ENCODE measurements at regions not wholly inside any gene's neighbourhood (a gene's known extent, or its start where the extent isn't known, plus 50 kb on each side); places are given as distances from the start of the nearest gene placed in this dataset.

DNA sequence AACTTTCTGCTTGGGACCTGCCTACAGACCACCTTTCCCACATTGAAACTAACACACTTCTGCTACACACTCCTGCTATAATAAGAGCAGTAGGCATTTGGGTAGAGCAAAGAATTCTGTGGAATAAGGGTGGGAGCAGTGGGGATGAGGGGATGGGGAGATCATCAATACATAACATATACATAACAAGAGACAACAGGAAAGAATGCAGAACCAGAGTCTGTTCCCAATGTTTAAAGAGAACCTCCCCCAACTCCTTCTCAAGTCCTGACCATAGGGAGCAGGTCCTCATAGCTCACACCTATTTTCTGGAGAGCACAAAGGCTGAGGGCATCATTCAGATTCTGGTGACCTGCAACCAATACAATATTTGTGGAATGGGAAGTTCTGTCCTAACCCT is 121.6 kb upstream of the BARHL2 start:
- dilution Hi-C loops (cut with MboI; ENCODE audit: extremely low pct_ligation_motif_present, low sequenced_read_pairs) = no loop called here
- DNase-seq (ENCODE audit: low read depth, low spot score) = no peak
- no peak overlapping the region for H3K9ac ChIP-seq (ENCODE audit: control insufficient read depth, extremely low read depth, insufficient read depth, low read length)

DNA sequence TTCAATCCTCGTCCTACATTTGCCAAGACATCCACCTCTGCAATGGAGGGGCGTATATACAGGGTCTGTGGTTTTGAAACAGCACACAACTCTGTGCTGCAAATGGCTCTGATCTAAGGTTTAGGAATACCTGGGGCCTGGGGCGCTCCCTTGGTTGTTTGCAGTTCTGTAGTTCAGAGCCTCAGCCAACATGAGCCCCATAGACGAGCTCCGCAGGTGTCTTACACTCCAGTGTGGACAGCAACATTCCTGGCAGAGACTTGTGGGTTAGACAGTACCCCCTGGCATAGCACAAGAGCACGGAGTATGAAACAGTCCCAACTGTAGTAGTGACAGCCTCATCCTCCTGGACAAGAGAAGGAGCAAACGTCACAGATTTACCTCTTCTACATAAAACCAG is 120.3 kb upstream of the BARHL2 start:
- FAIRE-seq = no peak
- no peak overlapping the region for H2AFZ ChIP-seq (ENCODE audit: control insufficient read depth, low read length)
- H3K9ac ChIP-seq (ENCODE audit: control insufficient read depth, extremely low read depth, insufficient read depth, low read length) = no peak overlapping the region
- peaks cover 96% of the 10 kb centered on the region for H3K27me3 ChIP-seq (ENCODE audit: control insufficient read depth, extremely low read depth, insufficient read depth, low read length)
- no peaks in the 10 kb centered on the region for H3K36me3 ChIP-seq (ENCODE audit: control insufficient read depth in 2 of 2, extremely low read depth in 1 of 2, insufficient read depth in 2 of 2, low read length in 2 of 2)
- H3K79me2 ChIP-seq (ENCODE audit: control insufficient read depth, insufficient read depth, low read length) = no peaks in the 10 kb centered on the region
- H3K4me1 ChIP-seq (ENCODE audit: control insufficient read depth, extremely low read depth, insufficient read depth, low read length) = no peaks in the 10 kb centered on the region
- H3K4me2 ChIP-seq (ENCODE audit: control insufficient read depth, extremely low read depth, insufficient read depth, low read depth, low read length) = no peak overlapping the region
- no peak overlapping the region for H3K27ac ChIP-seq (ENCODE audit: control insufficient read depth, insufficient read depth, low read length)
- DNase-seq (ENCODE audit: low read depth, low spot score) = no peak
- H3K4me3 ChIP-seq (ENCODE audit: control insufficient read depth in 2 of 3, extremely low read depth in 1 of 3, insufficient read depth in 2 of 3, low read depth in 1 of 3, low read length in 3 of 3) = no peak overlapping the region
- dilution Hi-C loops (cut with MboI; ENCODE audit: extremely low pct_ligation_motif_present, low sequenced_read_pairs) = no loop called here
- no peaks in the 10 kb centered on the region for H4K20me1 ChIP-seq (ENCODE audit: control insufficient read depth, extremely low read depth, insufficient read depth, low read length)
- no peaks in the 10 kb centered on the region for H3K9me1 ChIP-seq (ENCODE audit: control insufficient read depth, extremely low read depth, insufficient read depth, low read length)
- TF ChIP-seq, protein P1, sequence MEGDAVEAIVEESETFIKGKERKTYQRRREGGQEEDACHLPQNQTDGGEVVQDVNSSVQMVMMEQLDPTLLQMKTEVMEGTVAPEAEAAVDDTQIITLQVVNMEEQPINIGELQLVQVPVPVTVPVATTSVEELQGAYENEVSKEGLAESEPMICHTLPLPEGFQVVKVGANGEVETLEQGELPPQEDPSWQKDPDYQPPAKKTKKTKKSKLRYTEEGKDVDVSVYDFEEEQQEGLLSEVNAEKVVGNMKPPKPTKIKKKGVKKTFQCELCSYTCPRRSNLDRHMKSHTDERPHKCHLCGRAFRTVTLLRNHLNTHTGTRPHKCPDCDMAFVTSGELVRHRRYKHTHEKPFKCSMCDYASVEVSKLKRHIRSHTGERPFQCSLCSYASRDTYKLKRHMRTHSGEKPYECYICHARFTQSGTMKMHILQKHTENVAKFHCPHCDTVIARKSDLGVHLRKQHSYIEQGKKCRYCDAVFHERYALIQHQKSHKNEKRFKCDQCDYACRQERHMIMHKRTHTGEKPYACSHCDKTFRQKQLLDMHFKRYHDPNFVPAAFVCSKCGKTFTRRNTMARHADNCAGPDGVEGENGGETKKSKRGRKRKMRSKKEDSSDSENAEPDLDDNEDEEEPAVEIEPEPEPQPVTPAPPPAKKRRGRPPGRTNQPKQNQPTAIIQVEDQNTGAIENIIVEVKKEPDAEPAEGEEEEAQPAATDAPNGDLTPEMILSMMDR (optimal IDR thresholded peaks at IDR 0.05 in 1 of 3, IDR thresholded peaks at IDR 0.05 in 1 of 3, conservative IDR thresholded peaks at IDR 0.05 in 1 of 3; ENCODE audit: extremely low read depth in 1 of 3, insufficient read depth in 2 of 3, low read length in 3 of 3) = no peak
- TF ChIP-seq EZH2 (IDR thresholded peaks at IDR 0.05; ENCODE audit: low read length) = no peak
- H3K9me3 ChIP-seq (ENCODE audit: control insufficient read depth, low read depth, low read length) = no peaks in the 10 kb centered on the region

More for the DNA sequence above, 121.6 kb upstream of the BARHL2 start:
- no peaks in the 10 kb centered on the region for H4K20me1 ChIP-seq (ENCODE audit: control insufficient read depth, extremely low read depth, insufficient read depth, low read length)
- H3K4me2 ChIP-seq (ENCODE audit: control insufficient read depth, extremely low read depth, insufficient read depth, low read depth, low read length) = no peak overlapping the region
- no peak overlapping the region for H3K4me3 ChIP-seq (ENCODE audit: control insufficient read depth in 2 of 3, extremely low read depth in 1 of 3, insufficient read depth in 2 of 3, low read depth in 1 of 3, low read length in 3 of 3)
- no peak overlapping the region for H2AFZ ChIP-seq (ENCODE audit: control insufficient read depth, low read length)
- no peak overlapping the region for H3K27ac ChIP-seq (ENCODE audit: control insufficient read depth, insufficient read depth, low read length)
- TF ChIP-seq, protein P1 (optimal IDR thresholded peaks at IDR 0.05 in 1 of 3, IDR thresholded peaks at IDR 0.05 in 1 of 3, conservative IDR thresholded peaks at IDR 0.05 in 1 of 3; ENCODE audit: extremely low read depth in 1 of 3, insufficient read depth in 2 of 3, low read length in 3 of 3) = no peak
- no peak for TF ChIP-seq EZH2 (IDR thresholded peaks at IDR 0.05; ENCODE audit: low read length)
- no peaks in the 10 kb centered on the region for H3K79me2 ChIP-seq (ENCODE audit: control insufficient read depth, insufficient read depth, low read length)
- no peaks in the 10 kb centered on the region for H3K36me3 ChIP-seq (ENCODE audit: control insufficient read depth in 2 of 2, extremely low read depth in 1 of 2, insufficient read depth in 2 of 2, low read length in 2 of 2)
- peaks cover 83% of the 10 kb centered on the region for H3K27me3 ChIP-seq (ENCODE audit: control insufficient read depth, extremely low read depth, insufficient read depth, low read length)
- no peaks in the 10 kb centered on the region for H3K9me1 ChIP-seq (ENCODE audit: control insufficient read depth, extremely low read depth, insufficient read depth, low read length)
- H3K4me1 ChIP-seq (ENCODE audit: control insufficient read depth, extremely low read depth, insufficient read depth, low read length) = no peaks in the 10 kb centered on the region
- H3K9me3 ChIP-seq (ENCODE audit: control insufficient read depth, low read depth, low read length) = no peaks in the 10 kb centered on the region
- no peak for FAIRE-seq

All from keratinocyte (primary cell).